ENCODE measurements at regions not wholly inside any gene's neighbourhood (a gene's known extent, or its start where the extent isn't known, plus 50 kb on each side); places are given as distances from the start of the nearest gene placed in this dataset.

DNA sequence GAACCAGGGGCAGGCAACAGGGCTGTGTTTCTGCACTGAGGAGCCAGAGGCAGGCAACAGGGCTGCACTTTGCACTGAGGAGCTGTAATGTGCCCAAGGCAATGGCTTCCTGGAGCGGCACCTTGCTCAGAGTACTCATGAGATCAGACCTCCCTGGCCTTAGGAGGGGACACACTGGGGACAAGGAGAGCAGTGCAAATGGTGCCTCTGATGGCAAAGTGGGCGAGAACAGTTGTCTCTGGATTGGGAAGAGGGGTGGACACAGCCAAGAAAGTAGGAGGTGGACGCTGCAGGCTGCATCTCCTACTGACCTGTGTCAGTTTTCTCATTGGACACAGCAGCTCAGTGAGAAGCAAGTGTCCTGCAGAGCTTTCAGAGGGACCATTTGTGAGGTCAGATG is 1443.3 kb downstream of the TBC1D22A start:
- Histone ChIP-seq H3K36me3 (ENCODE audit: control insufficient read depth, insufficient read depth, low read length) (no peaks in the 10 kb centered on the region), H2BK15ac (ENCODE audit: low read depth, low read length) (no peak overlapping the region), H3K9ac (ENCODE audit: low read depth, low read length) (no peak overlapping the region), H2AK9ac (replicated peaks; ENCODE audit: low read depth, low read length, poor library complexity) (no peak overlapping the region), H3K14ac (replicated peaks; ENCODE audit: low read depth, low read length) (no peak overlapping the region), H3K9me1 (ENCODE audit: insufficient read depth, low read length) (no peaks in the 10 kb centered on the region), H3K9me3 (ENCODE audit: control insufficient read depth, insufficient read depth, low read length) (peaks cover 32% of the 10 kb centered on the region), H3K4ac (ENCODE audit: low read depth, low read length) (no peak overlapping the region), H2AK5ac (ENCODE audit: low read depth, low read length) (no peak overlapping the region), H4K20me1 (ENCODE audit: insufficient read depth, low read length) (no peaks in the 10 kb centered on the region), H4K5ac (ENCODE audit: low read depth, low read length) (no peak overlapping the region), H3K79me1 (ENCODE audit: low read depth in 1 of 2, low read length in 2 of 2) (no peaks in the 10 kb centered on the region), H3K56ac (ENCODE audit: extremely low read depth, insufficient read depth, low read length) (no peak overlapping the region), H2BK5ac (ENCODE audit: low read depth, low read length, poor library complexity, severe bottlenecking) (no peak overlapping the region), H2AFZ (replicated peaks; ENCODE audit: low read length, poor library complexity) (no peak overlapping the region), H3K4me1 (ENCODE audit: control insufficient read depth, insufficient read depth, low read length) (no peaks in the 10 kb centered on the region), H2BK120ac (ENCODE audit: low read depth, low read length) (no peak overlapping the region), H3K4me3 (ENCODE audit: insufficient read depth, low read depth, low read length) (no peak overlapping the region), H3K27me3 (ENCODE audit: control insufficient read depth, insufficient read depth, low read length) (no peaks in the 10 kb centered on the region), H3K27ac (ENCODE audit: insufficient read depth, low read length) (no peak overlapping the region), H4K8ac (ENCODE audit: low read depth in 2 of 2, low read length in 2 of 2) (no peak overlapping the region), H4K91ac (ENCODE audit: insufficient read depth, low read depth, low read length) (no peak overlapping the region), H3K18ac (ENCODE audit: low read depth, low read length) (no peak overlapping the region), H2BK20ac (ENCODE audit: low read depth, low read length) (no peak overlapping the region), H3K23ac (ENCODE audit: low read depth, low read length) (no peak overlapping the region), H3K4me2 (ENCODE audit: low read depth, low read length) (no peak overlapping the region)
- ChIA-PET CTCF (no interaction called here), POLR2A (ENCODE audit: unreplicated experiment) (no interaction called here)
- ATAC-seq (ENCODE audit: low read depth): no peak
- dilution Hi-C loops (cut with HindIII; ENCODE audit: low sequenced_read_pairs, unreplicated experiment) (no loop called here), in situ Hi-C loops (cut with MboI; ENCODE audit: low sequenced_read_pairs) (no loop called here), intact Hi-C loops (cut with micrococcal nuclease) (no loop called here)
- no TSS peak for BruUV-seq (replicated peaks)
- DNase-seq: no peak
- no CpG with 5 or more reads among the region's 3 CpGs for whole genome bisulfite sequencing, 2 experiments (ENCODE audit: extremely low coverage in 2 of 2, insufficient read length in 1 of 2)
- no peak for TF ChIP-seq SMC3 (IDR thresholded peaks at IDR 0.05; ENCODE audit: low read depth, low read length)
- TF ChIP-seq, protein P1, sequence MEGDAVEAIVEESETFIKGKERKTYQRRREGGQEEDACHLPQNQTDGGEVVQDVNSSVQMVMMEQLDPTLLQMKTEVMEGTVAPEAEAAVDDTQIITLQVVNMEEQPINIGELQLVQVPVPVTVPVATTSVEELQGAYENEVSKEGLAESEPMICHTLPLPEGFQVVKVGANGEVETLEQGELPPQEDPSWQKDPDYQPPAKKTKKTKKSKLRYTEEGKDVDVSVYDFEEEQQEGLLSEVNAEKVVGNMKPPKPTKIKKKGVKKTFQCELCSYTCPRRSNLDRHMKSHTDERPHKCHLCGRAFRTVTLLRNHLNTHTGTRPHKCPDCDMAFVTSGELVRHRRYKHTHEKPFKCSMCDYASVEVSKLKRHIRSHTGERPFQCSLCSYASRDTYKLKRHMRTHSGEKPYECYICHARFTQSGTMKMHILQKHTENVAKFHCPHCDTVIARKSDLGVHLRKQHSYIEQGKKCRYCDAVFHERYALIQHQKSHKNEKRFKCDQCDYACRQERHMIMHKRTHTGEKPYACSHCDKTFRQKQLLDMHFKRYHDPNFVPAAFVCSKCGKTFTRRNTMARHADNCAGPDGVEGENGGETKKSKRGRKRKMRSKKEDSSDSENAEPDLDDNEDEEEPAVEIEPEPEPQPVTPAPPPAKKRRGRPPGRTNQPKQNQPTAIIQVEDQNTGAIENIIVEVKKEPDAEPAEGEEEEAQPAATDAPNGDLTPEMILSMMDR (conservative IDR thresholded peaks at IDR 0.05; ENCODE audit: low read depth, low read length): no peak
- no peak for TF ChIP-seq RAD21 (IDR thresholded peaks at IDR 0.05; ENCODE audit: low read length)
- TF ChIP-seq BHLHE40 (IDR thresholded peaks at IDR 0.05; ENCODE audit: low read depth, low read length): no peak
- no peak for TF ChIP-seq NFE2L2 (IDR thresholded peaks at IDR 0.05; ENCODE audit: low read depth, low read length)
- no peak for TF ChIP-seq POLR2A (IDR thresholded peaks at IDR 0.05; ENCODE audit: low read depth, low read length)
- no peak for TF ChIP-seq RCOR1 (IDR thresholded peaks at IDR 0.05; ENCODE audit: insufficient replicate concordance, low read length)
- TF ChIP-seq, protein P2, sequence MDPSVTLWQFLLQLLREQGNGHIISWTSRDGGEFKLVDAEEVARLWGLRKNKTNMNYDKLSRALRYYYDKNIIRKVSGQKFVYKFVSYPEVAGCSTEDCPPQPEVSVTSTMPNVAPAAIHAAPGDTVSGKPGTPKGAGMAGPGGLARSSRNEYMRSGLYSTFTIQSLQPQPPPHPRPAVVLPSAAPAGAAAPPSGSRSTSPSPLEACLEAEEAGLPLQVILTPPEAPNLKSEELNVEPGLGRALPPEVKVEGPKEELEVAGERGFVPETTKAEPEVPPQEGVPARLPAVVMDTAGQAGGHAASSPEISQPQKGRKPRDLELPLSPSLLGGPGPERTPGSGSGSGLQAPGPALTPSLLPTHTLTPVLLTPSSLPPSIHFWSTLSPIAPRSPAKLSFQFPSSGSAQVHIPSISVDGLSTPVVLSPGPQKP (IDR thresholded peaks at IDR 0.05; ENCODE audit: borderline replicate concordance, low read depth, low read length): no peak
- TF ChIP-seq MXI1 (IDR thresholded peaks at IDR 0.05; ENCODE audit: borderline replicate concordance, low read depth, low read length): no peak
- TF ChIP-seq MAFK (IDR thresholded peaks at IDR 0.05; ENCODE audit: low read depth, low read length): no peak
- TF ChIP-seq MAZ (IDR thresholded peaks at IDR 0.05; ENCODE audit: borderline replicate concordance, low read depth, low read length): no peak
- TF ChIP-seq, protein P3, sequence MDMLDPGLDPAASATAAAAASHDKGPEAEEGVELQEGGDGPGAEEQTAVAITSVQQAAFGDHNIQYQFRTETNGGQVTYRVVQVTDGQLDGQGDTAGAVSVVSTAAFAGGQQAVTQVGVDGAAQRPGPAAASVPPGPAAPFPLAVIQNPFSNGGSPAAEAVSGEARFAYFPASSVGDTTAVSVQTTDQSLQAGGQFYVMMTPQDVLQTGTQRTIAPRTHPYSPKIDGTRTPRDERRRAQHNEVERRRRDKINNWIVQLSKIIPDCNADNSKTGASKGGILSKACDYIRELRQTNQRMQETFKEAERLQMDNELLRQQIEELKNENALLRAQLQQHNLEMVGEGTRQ (IDR thresholded peaks at IDR 0.05; ENCODE audit: low read depth, low read length): no peak

All from IMR-90 (cell line).